ENCODE measurements at regions not wholly inside any gene's neighbourhood (a gene's known extent, or its start where the extent isn't known, plus 50 kb on each side); places are given as distances from the start of the nearest gene placed in this dataset.
"Not testable (repeated sequence)": the region's sequence is repeated elsewhere in the genome, so short reads cannot be mapped to it uniquely, and the experiment has no call there.

DNA sequence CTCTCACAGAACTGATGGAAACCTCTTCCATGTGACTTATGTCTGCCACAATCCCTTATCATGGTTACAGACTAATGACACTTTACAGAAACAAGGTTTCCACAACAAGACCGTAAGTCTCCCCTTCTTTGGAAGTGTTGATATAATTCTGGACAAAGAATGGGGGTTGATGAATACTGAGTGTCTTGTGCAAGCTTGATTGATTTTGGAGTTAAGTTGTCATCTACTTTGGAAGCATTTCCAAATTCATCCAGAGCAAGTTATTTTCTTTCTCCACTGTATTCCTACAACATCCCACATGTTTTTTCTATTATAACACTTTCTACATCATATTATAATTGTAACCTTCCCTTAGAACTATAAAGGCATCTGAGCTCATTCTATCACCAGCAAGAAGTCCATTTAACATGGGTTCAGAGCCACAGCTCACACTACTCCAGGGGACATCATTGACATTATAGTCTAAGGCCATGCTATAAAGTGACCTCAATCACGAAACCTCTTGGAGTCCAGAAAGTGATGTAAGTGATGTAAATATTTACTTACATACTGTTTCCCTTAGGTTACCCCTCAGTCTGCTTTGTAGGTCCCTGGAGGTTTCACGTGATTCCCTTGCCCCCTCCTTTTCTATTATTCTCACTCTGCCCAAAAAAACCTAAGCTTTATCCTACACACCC, 125.7 kb upstream of the PBX1 start:
- DNase-seq: no peak

DNA sequence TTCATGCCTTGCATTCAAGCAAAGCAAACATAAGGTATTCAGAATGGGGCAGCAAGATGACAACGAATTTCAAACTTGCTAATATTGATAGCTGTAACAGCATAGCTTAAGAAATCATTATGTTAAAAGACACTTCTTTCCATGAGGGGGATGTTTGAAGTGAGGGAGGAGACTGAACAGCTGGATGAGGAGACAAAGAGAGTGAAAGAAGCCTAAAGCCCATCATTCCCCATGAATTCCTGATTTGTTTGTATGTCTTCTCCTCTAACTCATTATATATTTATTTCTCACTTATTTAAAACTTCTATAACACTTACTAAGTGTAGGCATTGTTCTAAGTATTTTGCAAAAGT, 125.2 kb upstream of the PBX1 start:
- no peak for DNase-seq

GRCh38 chr1:164440232-164440631, 118.8 kb upstream of the PBX1 start:
- DNase-seq: no peak

DNA sequence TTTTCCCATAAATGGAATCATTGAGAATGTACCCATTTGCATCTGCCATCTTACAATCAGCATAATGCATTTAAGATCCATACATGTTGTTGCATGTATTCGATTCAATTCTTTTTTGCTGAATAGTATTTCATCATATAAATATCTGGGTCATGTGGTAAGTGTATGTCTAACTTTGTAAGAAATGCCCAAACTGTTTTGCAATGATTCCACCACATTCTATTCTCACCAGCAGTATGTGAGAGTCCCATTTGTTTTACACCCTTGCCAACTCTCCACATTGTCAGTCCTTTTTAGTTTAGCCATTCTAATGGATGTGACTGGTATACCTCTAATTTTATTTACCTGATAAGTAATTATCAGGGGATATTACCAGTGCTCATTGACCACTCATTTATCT, 115.8 kb upstream of the PBX1 start:
- no peak for DNase-seq

- DNase-seq: no peak
Observed at GRCh38 chr1:164443836-164444235, 115.1 kb upstream of the PBX1 start.

DNA sequence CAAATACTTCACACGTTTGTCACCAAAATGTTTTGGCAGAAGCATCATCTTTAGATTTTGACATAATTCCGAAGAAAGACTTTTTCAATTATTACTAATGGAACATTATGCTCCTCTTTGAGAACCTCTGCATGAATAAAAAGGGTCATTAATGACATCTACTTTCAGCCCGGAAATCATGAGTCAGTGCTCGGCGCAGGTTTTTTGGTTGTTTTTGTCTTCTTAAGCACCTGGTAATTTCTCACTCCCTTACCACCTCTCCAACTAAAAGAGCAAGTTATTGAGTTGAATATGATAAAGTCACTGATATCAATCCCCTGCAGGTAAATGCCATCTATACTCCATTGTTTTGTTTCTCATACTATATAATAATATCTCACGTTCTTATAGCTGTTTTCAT, 113.0 kb upstream of the PBX1 start:
- DNase-seq: no peak

DNA sequence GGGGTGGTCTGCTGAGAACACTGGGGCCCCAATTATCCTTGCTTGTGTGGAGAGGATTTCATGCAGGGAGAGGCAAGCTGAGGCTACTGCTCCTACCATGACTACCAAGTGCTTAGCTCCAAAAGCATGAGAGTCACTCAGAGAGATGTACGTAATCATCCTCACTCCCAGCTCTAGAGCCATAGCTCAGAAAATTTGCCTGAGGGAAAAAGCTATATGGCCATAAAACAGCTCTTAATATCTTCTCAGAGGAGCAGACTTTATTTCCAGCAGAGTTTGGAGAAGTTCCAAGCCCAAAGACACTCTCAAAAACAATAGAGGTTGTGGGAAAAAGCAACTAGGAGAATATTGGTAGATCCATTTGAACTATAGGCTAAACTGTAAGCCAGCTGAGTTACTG, 106.4 kb upstream of the PBX1 start:
- no peak for DNase-seq

- no peak for DNase-seq
Observed at GRCh38 chr1:164456272-164456671, 102.7 kb upstream of the PBX1 start.

DNA sequence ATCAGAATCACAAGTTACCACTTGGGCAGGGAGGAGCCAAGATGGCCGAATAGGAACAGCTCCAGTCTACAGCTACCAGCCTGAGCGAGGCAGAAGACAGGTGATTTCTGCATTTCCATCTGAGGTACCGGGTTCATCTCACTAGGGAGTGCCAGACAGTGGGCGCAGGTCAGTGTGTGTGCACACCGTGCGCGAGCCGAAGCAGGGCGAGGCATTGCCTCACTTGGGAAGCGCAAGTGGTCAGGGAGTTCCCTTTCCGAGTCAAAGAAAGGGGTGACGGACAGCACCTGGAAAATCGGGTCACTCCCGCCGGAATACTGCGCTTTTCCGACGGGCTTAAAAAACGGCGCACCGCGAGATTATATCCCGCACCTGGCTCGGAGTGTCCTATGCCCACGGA, 99.8 kb upstream of the PBX1 start:
- DNase-seq: not testable (repeated sequence)

DNA sequence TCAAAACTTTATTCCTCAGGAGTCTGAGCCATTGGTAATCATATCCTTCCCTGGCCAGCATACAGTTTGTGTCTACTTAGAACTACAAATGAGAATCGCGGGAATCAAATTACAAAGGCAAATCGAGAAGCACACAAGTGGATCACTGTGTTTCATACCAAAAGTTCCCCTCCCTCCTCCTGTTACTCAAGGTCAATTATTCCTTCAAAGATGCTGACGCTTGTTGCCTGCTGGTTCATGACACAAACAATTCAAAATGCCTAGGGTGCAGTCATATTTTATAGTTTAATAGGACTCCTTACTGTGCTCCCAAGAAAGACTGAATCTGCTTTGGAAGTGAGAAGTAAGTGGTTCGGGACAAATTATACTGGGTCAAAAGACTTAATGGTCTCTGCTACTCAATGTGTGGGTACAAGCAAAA, 93.0 kb upstream of the PBX1 start:
- no peak for DNase-seq

GRCh38 chr1:164466429-164466828, 92.6 kb upstream of the PBX1 start:
- no peak for DNase-seq

GRCh38 chr1:164470996-164471395, 88.0 kb upstream of the PBX1 start:
- DNase-seq: no peak

DNA sequence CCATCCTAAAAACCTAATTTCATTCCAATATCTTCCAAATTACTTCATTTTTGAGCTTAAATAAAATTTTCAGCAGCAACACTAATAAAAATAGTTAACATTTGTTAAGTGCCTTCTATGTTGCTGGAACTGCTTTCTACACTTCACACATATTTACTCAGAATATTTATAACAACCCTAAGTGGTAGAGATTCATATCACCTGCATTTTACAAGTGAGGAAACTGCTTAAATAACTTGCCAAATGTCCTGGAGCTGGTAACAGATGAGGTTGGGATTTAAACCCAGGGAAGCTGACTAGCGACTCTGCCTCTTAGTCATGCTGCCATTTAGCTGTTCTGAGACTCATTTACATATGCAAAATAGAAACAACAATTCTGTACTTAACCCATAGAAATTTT, 86.1 kb upstream of the PBX1 start:
- DNase-seq: no peak

DNA sequence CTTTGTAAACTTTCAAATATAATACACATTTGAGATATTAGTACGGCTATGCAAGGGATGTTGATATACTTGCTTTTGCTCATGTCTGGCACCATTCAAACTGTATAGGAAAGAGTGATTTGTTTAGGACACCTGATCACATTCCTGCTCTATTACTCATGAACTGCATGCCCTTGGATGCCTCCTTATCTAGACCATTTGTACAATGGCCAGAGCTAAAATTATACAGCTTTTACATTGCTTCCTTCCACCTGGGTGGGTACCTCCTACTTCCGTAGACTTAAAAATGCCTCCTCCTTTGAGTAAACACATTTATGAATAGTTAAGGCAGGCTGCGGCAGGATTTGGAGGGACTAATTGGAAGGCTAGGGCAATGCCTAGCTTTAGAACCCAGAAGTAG, 85.4 kb upstream of the PBX1 start:
- DNase-seq: no peak

DNA sequence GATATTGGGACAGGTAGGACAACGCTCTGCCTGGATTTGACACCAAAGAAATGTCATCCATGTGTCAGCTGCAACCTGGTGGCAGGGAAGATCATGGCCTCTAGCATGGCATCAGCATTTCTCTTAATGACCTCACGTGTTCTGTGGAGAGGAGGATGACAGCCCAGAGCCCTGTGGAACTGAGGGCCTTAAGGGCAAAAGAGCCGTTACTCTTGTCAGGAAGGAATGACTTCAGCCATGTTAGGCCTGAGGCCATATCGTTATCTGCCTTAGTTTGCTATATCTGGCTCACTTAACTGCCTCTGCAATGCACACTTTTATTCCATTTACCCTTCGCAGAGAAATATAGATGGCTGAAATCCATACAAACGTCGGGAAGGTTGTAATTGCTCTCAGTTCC, 83.2 kb upstream of the PBX1 start:
- no peak for DNase-seq

DNA sequence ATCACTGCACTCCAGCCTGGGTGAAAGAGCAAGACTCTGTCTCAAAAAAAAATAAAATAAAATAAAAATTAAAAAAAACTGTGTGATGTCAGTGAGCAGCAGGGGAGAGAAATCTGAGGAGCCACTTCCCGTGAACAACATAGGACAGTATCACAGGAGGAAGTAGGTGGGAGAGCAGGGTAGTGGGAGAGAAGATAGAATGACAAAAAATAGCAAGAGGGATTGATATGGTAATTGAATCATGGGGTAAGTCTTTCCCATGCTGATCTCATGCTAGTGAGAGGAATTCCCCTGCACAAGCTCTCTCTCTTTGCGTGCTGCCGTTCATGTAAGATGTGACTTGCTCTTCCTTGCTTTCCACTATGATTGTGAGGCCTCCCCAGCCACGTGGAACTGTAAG, 81.6 kb upstream of the PBX1 start:
- no peak for DNase-seq

GRCh38 chr1:164479242-164479641, 79.7 kb upstream of the PBX1 start:
- no peak for DNase-seq

DNA sequence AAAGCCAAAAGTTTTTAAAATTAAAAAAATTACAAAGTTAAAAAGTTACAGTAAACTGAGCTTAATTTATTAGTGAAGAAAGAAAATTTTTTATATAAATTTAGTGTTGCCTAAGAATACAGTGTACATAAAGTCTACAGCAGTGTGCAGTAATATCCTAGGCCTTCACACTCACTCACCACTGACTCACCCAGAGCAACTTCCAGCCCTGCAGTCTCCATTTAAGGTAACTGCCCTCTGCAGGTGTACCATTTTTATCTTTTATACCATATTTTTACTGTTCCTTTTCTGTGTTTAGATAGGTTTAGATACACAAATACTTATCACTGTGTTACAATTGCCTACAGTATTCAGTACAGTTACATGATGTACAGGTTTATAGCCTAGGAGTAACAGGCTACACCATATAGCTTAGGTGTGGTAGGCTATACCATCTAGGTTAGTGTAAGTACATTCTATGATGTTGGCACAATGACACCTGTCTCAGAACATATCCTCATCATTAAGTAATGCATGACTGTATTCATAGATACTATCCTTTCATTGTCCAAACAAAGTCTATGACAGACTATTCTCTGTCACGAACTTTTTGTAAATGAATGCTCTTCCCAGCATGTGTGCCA, 78.6 kb upstream of the PBX1 start:
- no peak for DNase-seq

DNA sequence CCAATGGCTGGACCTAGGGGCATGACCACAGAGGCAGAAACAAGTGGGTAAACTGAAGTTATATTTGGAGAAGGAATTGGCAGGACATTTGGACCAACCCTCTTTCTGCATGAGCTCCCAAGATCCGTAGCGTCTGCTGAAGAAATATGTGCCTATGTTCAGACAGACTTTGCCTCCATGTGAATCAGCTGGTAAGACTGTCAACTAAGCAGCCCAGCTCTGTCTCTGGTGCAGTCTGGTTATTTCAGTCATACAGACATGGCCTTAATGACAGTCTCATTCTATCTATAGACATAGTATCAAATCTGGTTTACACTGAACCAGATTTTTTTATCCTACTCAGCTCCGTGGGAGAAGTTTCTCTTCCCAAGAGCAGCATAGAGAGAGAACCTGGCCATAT, 63.1 kb upstream of the PBX1 start:
- no peak for DNase-seq

- no peak for DNase-seq
Observed at GRCh38 chr1:164498792-164499191, 60.2 kb upstream of the PBX1 start.

DNA sequence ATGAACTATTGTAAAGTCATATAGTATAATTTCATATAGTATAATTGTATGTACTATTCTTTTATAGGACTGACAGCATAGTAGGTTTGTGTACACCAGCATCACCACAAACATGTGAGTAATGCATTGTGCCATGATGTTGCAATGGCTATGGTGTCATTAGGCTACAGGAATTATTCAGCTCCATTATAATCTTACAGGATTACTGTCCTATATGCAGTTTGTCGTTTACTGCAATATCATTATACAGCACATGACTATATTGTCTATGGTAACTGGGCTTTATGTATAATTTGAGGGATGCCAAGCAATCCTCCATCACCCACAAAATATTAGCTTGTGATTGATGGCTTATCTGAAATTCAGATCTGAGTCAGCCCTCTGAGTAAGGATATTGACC, 54.2 kb upstream of the PBX1 start:
- no peak for DNase-seq

All from muscle of arm (tissue), 1 donor.